WERI-Rb-1 (cell line): ENCODE measurements at regions not wholly inside any gene's neighbourhood (a gene's known extent, or its start where the extent isn't known, plus 50 kb on each side); places are given as distances from the start of the nearest gene placed in this dataset.
"Not testable (repeated sequence)": the region's sequence is repeated elsewhere in the genome, so short reads cannot be mapped to it uniquely, and the experiment has no call there.

ENCODE experiments used
- DNase-seq: peaks from one replicate; pipeline ENCODE4 v3.0.0-alpha.2; 2020
- H3K27ac ChIP-seq: fragments of 250-450 bp; sonication (Bioruptor Pico); 2 replicates; pipeline ENCODE4 v1.5.1; 2020; ENCODE audit warnings: mild to moderate bottlenecking, moderate library complexity
- H3K27me3 ChIP-seq: fragments of 250-450 bp; sonication (Bioruptor Pico); 2 replicates; pipeline ENCODE4 v1.5.1; 2021; ENCODE audit warnings: mild to moderate bottlenecking, low read depth, moderate library complexity; ENCODE audit not compliant: insufficient read depth, severe bottlenecking
- H3K36me3 ChIP-seq: fragments of 250-450 bp; sonication (Bioruptor Pico); 2 replicates; pipeline ENCODE4 v1.5.1; 2020; ENCODE audit warnings: mild to moderate bottlenecking, moderate library complexity
- H3K4me3 ChIP-seq: 2 replicates; pipeline ENCODE4 v1.5.1; 2011; ENCODE audit warnings: low read depth, mild to moderate bottlenecking, control low read depth, low read length
- H3K9me3 ChIP-seq: fragments of 250-450 bp; sonication (Bioruptor Pico); 2 replicates; pipeline ENCODE4 v1.5.1; 2021; ENCODE audit warnings: mild to moderate bottlenecking, moderate library complexity; ENCODE audit not compliant: severe bottlenecking
- CTCF ChIP-seq: IDR thresholded peaks from 2 replicates; pipeline ENCODE4 v1.5.1; 2011; ENCODE audit warnings: low read depth, mild to moderate bottlenecking, control low read depth, inconsistent platforms, low read length

- peak; percentile 90 for DNase-seq
- Histone ChIP-seq H3K9me3 (no peaks in the 10 kb centered on the region), H3K27ac (peak overlapping the region; percentile 63), H3K4me3 (no peak overlapping the region), H3K27me3 (no peaks in the 10 kb centered on the region), H3K36me3 (no peaks in the 10 kb centered on the region)
- TF ChIP-seq CTCF = no peak
Measured at GRCh38 chr7:57789130-57789529, 339.2 kb downstream of the ZNF716 start.

DNA sequence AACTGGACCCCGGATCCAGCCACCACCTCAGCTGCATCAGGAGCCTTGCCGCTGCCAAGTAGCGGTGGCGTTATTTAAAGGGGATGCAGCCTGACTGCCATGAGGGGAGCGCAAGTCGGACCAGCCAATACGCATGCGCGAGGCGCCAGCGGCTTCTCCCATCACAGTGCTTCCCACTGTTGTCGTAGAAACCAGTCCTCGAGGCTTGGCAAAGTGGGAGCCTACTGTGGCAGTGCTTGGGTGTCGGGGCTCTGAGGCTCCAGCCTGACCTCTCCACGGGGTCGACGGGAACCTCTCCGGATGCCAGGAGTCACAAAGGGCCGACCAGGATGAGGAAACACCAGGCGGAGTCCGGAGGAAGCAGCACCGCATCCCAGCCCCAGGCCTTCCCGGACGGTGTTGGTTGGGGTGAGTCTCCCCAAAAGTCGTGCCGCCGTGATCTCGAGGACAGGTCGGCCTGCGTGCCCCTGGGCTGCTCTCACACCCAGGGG lies 369.6 kb downstream of the ZNF716 start:
- Histone ChIP-seq H3K27me3 (no peaks in the 10 kb centered on the region), H3K27ac (no peak overlapping the region), H3K36me3 (no peaks in the 10 kb centered on the region), H3K9me3 (no peaks in the 10 kb centered on the region), H3K4me3 (no peak overlapping the region)
- DNase-seq = no peak
- TF ChIP-seq CTCF = no peak

DNA sequence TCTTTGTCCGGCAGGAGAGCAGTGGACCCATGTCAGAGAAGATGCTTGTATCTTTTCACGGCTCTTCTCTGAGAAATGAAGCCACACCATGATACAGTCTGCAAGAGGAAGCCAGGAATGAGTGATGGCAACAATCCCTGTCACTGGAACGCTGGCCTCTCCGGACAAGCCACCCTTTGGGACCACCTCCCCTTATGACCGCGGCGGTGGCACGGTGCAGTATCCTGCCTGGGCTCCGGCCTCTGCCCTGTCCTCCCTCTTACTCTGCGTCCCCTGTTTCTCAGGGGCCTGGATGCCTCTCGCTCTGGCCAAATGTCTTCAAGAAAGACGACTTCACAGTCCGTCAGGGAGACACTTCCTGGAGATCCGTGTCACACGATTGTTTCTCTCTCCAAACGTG lies 370.5 kb downstream of the ZNF716 start:
- Histone ChIP-seq H3K36me3 (no peaks in the 10 kb centered on the region), H3K27ac (no peak overlapping the region), H3K27me3 (no peaks in the 10 kb centered on the region), H3K9me3 (no peaks in the 10 kb centered on the region), H3K4me3 (no peak overlapping the region)
- no peak for TF ChIP-seq CTCF
- no peak for DNase-seq

DNA sequence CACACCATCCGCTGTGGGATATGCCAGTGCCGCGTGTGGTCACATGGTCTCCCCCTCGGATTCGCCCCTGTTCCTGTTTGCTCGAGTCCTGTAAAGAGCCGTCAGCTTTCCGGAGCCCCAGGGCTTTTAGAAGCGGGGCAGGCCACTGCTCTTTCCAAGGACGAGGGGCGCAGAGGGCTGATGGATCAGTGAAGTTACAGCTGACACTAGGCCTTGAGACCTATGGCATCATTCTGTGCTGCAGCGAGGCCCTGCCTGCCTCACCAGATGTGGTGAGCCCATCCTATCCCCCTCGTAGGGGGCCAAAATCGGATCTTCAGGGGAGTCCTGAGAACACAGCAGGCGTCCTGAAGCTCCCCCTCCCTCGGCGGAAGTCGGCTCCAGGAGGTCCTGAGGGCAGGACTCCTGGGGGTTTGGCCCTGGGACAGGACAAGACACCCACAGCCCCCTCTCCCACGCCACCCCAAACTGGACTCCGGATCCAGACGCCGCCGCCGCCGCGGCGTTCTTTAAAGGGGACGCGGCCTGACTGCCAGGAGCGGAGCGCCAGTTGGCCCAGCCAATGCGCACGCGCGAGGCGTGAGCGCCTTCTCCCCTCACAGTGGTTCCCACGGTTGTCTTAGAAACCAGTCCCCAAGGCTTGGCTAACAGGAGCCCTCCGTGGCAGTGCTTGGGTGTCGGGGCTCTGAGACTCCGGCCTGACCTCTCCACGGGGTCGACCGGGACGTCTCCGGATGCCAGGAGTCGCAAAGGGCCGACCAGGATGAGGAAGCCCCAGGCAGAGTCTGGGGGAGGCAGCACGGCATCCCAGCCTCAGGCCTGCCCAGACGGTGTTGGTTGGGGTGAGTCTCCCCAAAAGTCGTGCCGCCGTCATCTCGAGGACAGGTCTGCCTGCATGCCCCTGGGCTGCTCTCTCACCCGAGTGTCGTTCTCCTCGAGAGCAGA lies 371.7 kb downstream of the ZNF716 start:
- DNase-seq = no peak
- TF ChIP-seq CTCF = no peak
- Histone ChIP-seq H3K27me3 (no peaks in the 10 kb centered on the region), H3K9me3 (no peaks in the 10 kb centered on the region), H3K4me3 (no peak overlapping the region), H3K36me3 (no peaks in the 10 kb centered on the region), H3K27ac (no peak overlapping the region)

DNA sequence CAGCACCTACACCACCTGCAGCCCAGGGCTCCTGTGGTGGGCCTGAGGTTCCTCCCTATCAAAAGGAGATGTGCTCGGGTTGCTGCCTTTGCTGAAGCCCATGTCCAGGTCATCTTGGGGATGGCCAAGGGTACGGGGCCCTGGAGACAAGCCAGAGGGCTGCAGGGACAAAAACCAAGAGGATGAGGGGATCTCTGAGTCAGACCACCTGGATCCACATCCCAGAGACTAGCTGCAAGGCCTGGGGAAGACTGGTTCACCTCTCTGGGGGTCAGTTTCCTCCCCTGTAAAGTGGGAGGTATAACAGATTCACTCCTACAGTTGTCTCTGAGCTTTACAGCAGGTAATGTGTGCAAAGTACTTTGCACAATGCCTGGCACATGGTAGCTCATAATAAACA lies 376.6 kb downstream of the ZNF716 start:
- H3K27me3 ChIP-seq, H3K9me3 ChIP-seq, DNase-seq, H3K4me3 ChIP-seq, H3K27ac ChIP-seq, H3K36me3 ChIP-seq: not testable (repeated sequence)

GRCh38 chr7:57835161-57835560 lies 385.2 kb downstream of the ZNF716 start:
- not testable (repeated sequence) for H3K36me3 ChIP-seq, H3K27ac ChIP-seq, H3K4me3 ChIP-seq, DNase-seq, H3K27me3 ChIP-seq, H3K9me3 ChIP-seq

GRCh38 chr7:57839152-57839551 lies 389.2 kb downstream of the ZNF716 start:
- H3K27ac ChIP-seq, DNase-seq, H3K27me3 ChIP-seq, H3K36me3 ChIP-seq, H3K9me3 ChIP-seq, H3K4me3 ChIP-seq: not testable (repeated sequence)
